Neural cell (in vitro differentiated cells): ENCODE measurements at regions not wholly inside any gene's neighbourhood (a gene's known extent, or its start where the extent isn't known, plus 50 kb on each side); places are given as distances from the start of the nearest gene placed in this dataset.

Experiments used
- H2AFZ ChIP-seq: fragments of 200-600, 300-800 bp; sonication (generic), shearing (Covaris generic); 2 replicates; pipeline ENCODE4 v1.6.0; 2014; ENCODE audit warnings: low read depth, mild to moderate bottlenecking, antibody characterized with exemption, low read length, moderate library complexity
- H3F3A ChIP-seq: fragments of 200-600 bp; shearing (Covaris generic); 2 replicates; pipeline ENCODE4 v1.6.1; 2016; ENCODE audit warnings: mild to moderate bottlenecking, moderate library complexity, mixed read lengths, antibody characterized with exemption, low read length; ENCODE audit not compliant: insufficient read depth, poor library complexity, severe bottlenecking
- H3K27ac ChIP-seq: fragments of 200-600, 300-800 bp; sonication (generic), shearing (Covaris generic); 2 replicates; pipeline ENCODE4 v1.5.1; 2014; ENCODE audit warnings: mild to moderate bottlenecking, low read length, moderate library complexity
- H3K27me3 ChIP-seq: fragments of 300-800, 200-600 bp; sonication (generic), shearing (Covaris generic); 2 replicates; pipeline ENCODE4 v1.6.0; 2014; ENCODE audit warnings: mild to moderate bottlenecking, low read depth, low read length, moderate library complexity; ENCODE audit not compliant: insufficient read depth
- H3K36me3 ChIP-seq: fragments of 300-800, 200-600 bp; sonication (generic), shearing (Covaris generic); 2 replicates; pipeline ENCODE4 v1.5.1; 2014; ENCODE audit warnings: mild to moderate bottlenecking, antibody characterized with exemption, low read length, moderate library complexity; ENCODE audit not compliant: insufficient read depth
- H3K4me2 ChIP-seq: fragments of 300-800, 200-600 bp; sonication (generic), shearing (Covaris generic); 2 replicates; pipeline ENCODE4 v1.6.0; 2014; ENCODE audit warnings: mild to moderate bottlenecking, low read length
- H3K4me3 ChIP-seq: fragments of 300-800, 200-600 bp; sonication (generic), shearing (Covaris generic); 2 replicates; pipeline ENCODE4 v1.5.1; 2014; ENCODE audit warnings: mild to moderate bottlenecking, low read length, moderate library complexity
- H3K79me2 ChIP-seq: fragments of 200-600 bp; shearing (Covaris generic); replicated peaks from 2 replicates; pipeline ENCODE4 v1.6.0; 2014; ENCODE audit warnings: mild to moderate bottlenecking, low read length, moderate library complexity; ENCODE audit not compliant: insufficient read depth
- H3K9ac ChIP-seq: fragments of 300-800, 200-600 bp; sonication (generic), shearing (Covaris generic); 2 replicates; pipeline ENCODE4 v1.6.1; 2016; ENCODE audit warnings: mild to moderate bottlenecking, low read length, mixed read lengths
- H3K9me2 ChIP-seq: fragments of 200-600 bp; shearing (Covaris generic); 2 replicates; pipeline ENCODE4 v1.6.1; 2016; ENCODE audit warnings: mild to moderate bottlenecking, low read length, mixed read lengths; ENCODE audit not compliant: insufficient read depth
- H3K9me3 ChIP-seq: fragments of 200-600, 300-800 bp; sonication (generic), shearing (Covaris generic); 2 replicates; pipeline ENCODE4 v1.6.1; 2016; ENCODE audit warnings: mild to moderate bottlenecking, mixed run types, low read length, moderate library complexity, mixed read lengths
- H4K20me1 ChIP-seq: fragments of 200-600 bp; shearing (Covaris generic); 2 replicates; pipeline ENCODE4 v1.6.1; 2016; ENCODE audit warnings: mild to moderate bottlenecking, mixed run types; ENCODE audit not compliant: insufficient read depth
- EP300 ChIP-seq: fragments of 450-650 bp; conservative IDR thresholded peaks from 2 replicates; pipeline ENCODE4 v1.6.1; 2014; ENCODE audit warnings: antibody characterized with exemption, mild to moderate bottlenecking, moderate library complexity; ENCODE audit not compliant: poor library complexity, severe bottlenecking
- EZH2 ChIP-seq: fragments of 200-600, 300-800 bp; shearing (Covaris generic), sonication (generic); IDR thresholded peaks from 2 replicates; pipeline ENCODE4 v1.6.1; 2014; ENCODE audit warnings: antibody characterized with exemption, low read length, borderline replicate concordance, mild to moderate bottlenecking; ENCODE audit not compliant: insufficient read depth, poor library complexity, severe bottlenecking
- MXI1 ChIP-seq: fragments of 450-650 bp; conservative IDR thresholded peaks from 2 replicates; pipeline ENCODE4 v1.6.1; 2014; ENCODE audit warnings: antibody characterized with exemption, mild to moderate bottlenecking; ENCODE audit not compliant: poor library complexity, severe bottlenecking
- POLR2AphosphoS5 ChIP-seq: IDR thresholded peaks from 2 replicates; pipeline ENCODE4 v1.6.1; 2012
- RAD21 ChIP-seq: fragments of 450-650 bp; conservative IDR thresholded peaks from 2 replicates; pipeline ENCODE4 v1.6.1; 2014; ENCODE audit warnings: antibody characterized with exemption, mild to moderate bottlenecking, moderate library complexity
- REST ChIP-seq: IDR thresholded peaks from 2 replicates; pipeline ENCODE4 v1.6.1; 2012; ENCODE audit warnings: borderline replicate concordance
- SMC3 ChIP-seq: fragments of 450-650 bp; conservative IDR thresholded peaks from 2 replicates; pipeline ENCODE4 v1.6.1; 2014; ENCODE audit warnings: antibody characterized with exemption, mild to moderate bottlenecking, moderate library complexity; ENCODE audit not compliant: poor library complexity
- TAF1 ChIP-seq: IDR thresholded peaks from 2 replicates; pipeline ENCODE4 v1.6.1; 2012; ENCODE audit warnings: low read depth
- TF ChIP-seq, protein P1 (sequence below): fragments of 450-650 bp; IDR thresholded peaks from 2 replicates; pipeline ENCODE4 v1.5.1; 2014; ENCODE audit warnings: antibody characterized with exemption, mild to moderate bottlenecking, moderate library complexity; ENCODE audit not compliant: poor library complexity, severe bottlenecking

- H3K4me2 ChIP-seq: no peak overlapping the region
- no peak for TF ChIP-seq MXI1
- TF ChIP-seq SMC3: no peak
These were observed 481.4 kb downstream of the CDK5RAP2 start for GRCh38 chr9:120098584-120098983.

GRCh38 chr9:120091206-120091605 lies 488.8 kb downstream of the CDK5RAP2 start:
- no peak overlapping the region for H3K4me2 ChIP-seq
- H3K4me3 ChIP-seq: no peak overlapping the region
- no peaks in the 10 kb centered on the region for H3F3A ChIP-seq
- no peak for TF ChIP-seq REST
- TF ChIP-seq TAF1: no peak
- TF ChIP-seq MXI1: no peak
- no peak for TF ChIP-seq POLR2AphosphoS5
- TF ChIP-seq, protein P1, sequence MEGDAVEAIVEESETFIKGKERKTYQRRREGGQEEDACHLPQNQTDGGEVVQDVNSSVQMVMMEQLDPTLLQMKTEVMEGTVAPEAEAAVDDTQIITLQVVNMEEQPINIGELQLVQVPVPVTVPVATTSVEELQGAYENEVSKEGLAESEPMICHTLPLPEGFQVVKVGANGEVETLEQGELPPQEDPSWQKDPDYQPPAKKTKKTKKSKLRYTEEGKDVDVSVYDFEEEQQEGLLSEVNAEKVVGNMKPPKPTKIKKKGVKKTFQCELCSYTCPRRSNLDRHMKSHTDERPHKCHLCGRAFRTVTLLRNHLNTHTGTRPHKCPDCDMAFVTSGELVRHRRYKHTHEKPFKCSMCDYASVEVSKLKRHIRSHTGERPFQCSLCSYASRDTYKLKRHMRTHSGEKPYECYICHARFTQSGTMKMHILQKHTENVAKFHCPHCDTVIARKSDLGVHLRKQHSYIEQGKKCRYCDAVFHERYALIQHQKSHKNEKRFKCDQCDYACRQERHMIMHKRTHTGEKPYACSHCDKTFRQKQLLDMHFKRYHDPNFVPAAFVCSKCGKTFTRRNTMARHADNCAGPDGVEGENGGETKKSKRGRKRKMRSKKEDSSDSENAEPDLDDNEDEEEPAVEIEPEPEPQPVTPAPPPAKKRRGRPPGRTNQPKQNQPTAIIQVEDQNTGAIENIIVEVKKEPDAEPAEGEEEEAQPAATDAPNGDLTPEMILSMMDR: no peak
- no peak for TF ChIP-seq EP300
- no peak for TF ChIP-seq RAD21
- TF ChIP-seq SMC3: no peak
- TF ChIP-seq EZH2: no peak
- no peaks in the 10 kb centered on the region for H3K27me3 ChIP-seq
- H4K20me1 ChIP-seq: no peaks in the 10 kb centered on the region
- no peak overlapping the region for H3K9ac ChIP-seq
- no peaks in the 10 kb centered on the region for H3K9me2 ChIP-seq
- no peak overlapping the region for H2AFZ ChIP-seq
- no peaks in the 10 kb centered on the region for H3K36me3 ChIP-seq
- H3K79me2 ChIP-seq: no peaks in the 10 kb centered on the region
- no peaks in the 10 kb centered on the region for H3K9me3 ChIP-seq
- no peak overlapping the region for H3K27ac ChIP-seq

More at GRCh38 chr9:120098584-120098983, 481.4 kb downstream of the CDK5RAP2 start:
- Histone ChIP-seq H3F3A (no peaks in the 10 kb centered on the region), H4K20me1 (no peaks in the 10 kb centered on the region), H3K27ac (no peak overlapping the region), H3K79me2 (no peaks in the 10 kb centered on the region), H2AFZ (no peak overlapping the region), H3K9ac (no peak overlapping the region), H3K9me2 (no peaks in the 10 kb centered on the region), H3K9me3 (no peaks in the 10 kb centered on the region), H3K27me3 (no peaks in the 10 kb centered on the region), H3K4me3 (no peak overlapping the region), H3K36me3 (no peaks in the 10 kb centered on the region)

- no peaks in the 10 kb centered on the region for H3K27me3 ChIP-seq
- TF ChIP-seq EP300 (no peak), REST (no peak)
- no peaks in the 10 kb centered on the region for H4K20me1 ChIP-seq
- no peak overlapping the region for H3K4me3 ChIP-seq
- H3K4me2 ChIP-seq: no peak overlapping the region
- H3K36me3 ChIP-seq: no peaks in the 10 kb centered on the region
- H2AFZ ChIP-seq: no peak overlapping the region
- no peak overlapping the region for H3K9ac ChIP-seq
- no peak overlapping the region for H3K27ac ChIP-seq
- no peaks in the 10 kb centered on the region for H3K9me3 ChIP-seq
- H3K9me2 ChIP-seq: no peaks in the 10 kb centered on the region
- no peaks in the 10 kb centered on the region for H3F3A ChIP-seq
- H3K79me2 ChIP-seq: no peaks in the 10 kb centered on the region
These were observed 499.1 kb downstream of the CDK5RAP2 start for GRCh38 chr9:120080849-120081248.
